ENCODE measurements at regions not wholly inside any gene's neighbourhood (a gene's known extent, or its start where the extent isn't known, plus 50 kb on each side); places are given as distances from the start of the nearest gene placed in this dataset.

- DNase-seq, result peak; percentile 25
Measured at GRCh38 chr4:38313175-38313574, 350.8 kb upstream of the KLF3 start.

DNA sequence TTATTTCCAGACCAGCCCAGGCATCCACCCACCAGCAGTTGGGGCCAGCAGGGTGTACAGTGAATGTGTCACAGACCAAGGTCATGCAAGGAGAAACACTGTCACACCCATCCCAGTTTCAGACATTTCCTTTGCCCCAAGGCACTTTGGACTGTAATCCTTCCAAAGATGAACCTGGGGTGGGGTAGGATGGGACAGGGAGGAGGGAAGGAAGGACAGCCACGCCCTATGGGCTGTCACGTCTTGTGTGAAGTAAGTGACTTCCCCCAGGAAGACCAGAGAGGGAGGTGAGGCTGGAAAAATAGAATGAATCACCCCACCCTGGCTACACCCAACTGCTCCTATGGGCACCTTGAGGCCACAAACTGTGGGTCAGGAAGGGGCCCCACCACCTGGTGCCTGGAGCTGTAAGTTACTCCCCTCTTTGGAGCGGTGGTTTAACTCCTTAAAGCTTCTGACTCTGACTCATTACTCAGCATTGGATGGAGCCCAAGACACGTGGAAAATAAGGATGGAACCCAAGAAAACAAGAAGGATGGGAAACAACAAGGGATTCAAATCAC, 349.9 kb upstream of the KLF3 start:
- no peak for DNase-seq

DNA sequence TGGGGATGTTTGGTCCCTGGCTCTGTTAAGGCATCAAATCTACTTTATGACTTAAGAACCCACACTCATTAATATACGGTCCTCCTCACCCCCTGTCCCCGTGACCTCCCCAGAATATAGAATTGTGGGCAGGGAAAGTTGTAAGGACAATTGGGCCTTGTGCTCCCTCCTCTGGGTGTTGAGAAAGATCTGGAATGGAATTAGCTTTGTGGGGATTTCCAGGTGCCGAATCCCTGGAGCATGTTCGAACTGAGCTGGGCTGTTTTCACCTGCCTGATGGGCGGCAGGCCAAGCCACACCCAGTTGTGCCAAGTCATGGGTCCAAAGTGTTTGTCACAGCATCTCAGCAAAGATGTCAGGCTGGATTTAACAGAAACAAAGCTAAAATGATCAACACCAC, 349.3 kb upstream of the KLF3 start:
- no peak for DNase-seq

DNA sequence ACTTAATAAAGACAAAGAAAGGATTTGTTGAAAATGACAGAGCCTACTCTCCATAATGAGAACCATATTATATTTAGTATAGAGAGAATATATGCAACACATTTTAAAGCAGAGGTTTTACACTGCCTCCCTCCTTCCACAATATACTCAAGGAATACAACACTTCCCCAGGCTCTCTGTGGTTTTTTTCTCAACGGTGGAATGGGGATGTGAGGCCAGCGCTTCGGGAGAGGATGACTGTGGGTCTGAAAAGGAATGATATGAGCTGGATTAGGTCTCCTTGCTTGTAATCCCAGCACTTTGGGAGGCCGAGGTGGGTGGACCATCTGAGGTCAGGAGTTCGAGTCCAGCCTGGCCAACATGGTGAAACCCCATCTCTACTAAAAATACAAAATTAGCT, 348.7 kb upstream of the KLF3 start:
- no peak for DNase-seq

GRCh38 chr4:38316045-38316444, 348.0 kb upstream of the KLF3 start:
- DNase-seq, result no peak

DNA sequence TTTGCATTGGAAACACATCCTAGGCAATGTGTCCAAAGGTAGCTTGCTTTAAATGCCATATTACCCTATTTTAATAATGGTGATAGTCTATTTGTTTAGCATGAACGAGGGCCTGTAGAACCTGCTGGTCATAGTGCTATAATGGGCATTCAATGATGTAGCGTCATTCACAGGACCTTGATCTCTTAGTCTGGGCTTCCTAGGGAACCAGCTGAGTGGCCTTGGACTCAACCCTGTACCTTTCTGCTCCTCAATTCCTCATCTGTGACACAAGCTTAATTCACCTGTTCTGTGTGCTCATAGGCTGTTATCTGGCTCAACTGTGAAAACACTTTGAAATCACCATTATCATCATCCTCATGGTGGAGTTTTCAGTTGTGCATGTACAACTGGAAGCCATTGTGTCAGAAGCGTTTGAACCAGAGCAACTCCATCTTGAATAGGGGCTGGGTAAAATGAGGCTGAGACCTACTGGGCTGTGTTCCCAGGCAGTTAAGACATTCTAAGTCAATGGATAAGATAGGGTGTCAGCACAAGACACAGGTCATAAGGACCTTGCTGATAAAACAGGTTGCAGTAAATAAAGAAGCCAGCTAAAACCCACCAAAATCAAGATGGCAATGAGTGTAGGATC, 346.8 kb upstream of the KLF3 start:
- DNase-seq, result no peak

GRCh38 chr4:38318737-38319455, 345.1 kb upstream of the KLF3 start:
- DNase-seq, result peak; percentile 89

DNA sequence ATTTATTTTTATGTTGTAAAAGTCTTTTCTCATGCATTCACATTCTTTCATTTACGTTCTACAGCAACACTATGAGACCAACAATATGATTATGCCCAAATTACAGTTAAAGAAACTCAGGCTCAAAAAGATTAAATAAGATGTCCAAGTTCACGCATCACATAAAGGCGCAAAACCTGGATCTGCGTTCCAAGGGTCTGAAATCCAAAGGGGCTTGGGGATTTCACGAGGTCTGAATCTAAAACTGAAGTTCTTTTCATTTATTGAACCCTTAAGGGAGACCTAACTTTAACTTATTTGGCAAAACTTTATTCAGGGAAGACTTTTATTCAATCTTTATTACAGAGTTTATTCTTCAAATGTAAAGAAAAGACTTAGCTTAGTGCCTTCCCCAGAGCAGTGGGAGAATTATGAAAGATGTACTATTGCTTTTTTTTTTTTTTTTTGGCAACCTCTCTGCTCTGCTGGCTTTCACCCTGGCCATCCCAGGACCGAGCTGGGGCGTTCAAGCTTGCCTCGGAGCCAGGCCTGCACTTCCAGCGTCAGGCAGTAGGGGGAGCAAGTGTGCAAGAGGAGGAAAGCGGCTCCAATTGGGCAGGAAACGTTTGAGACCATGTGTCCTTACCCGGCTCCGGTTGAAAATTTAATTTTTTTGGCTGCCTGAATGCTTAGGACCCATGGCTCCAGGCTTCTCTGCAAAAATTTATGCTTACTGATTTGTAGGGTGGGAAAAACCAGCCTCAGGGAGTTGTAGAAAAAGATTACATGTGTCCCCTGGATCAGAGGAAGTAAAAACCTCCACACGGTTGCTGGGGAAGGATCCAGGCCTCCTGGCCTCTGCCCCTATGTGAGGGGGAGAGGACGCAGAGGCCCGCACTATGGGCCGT, 344.3 kb upstream of the KLF3 start:
- DNase-seq, result peak; percentile 95

- no peak for DNase-seq
Measured at GRCh38 chr4:38320343-38320695, 343.7 kb upstream of the KLF3 start.

GRCh38 chr4:38320833-38321232, 343.2 kb upstream of the KLF3 start:
- no peak for DNase-seq

- no peak for DNase-seq
Measured at GRCh38 chr4:38322714-38323113, 341.3 kb upstream of the KLF3 start.

GRCh38 chr4:38323141-38323641, 340.8 kb upstream of the KLF3 start:
- DNase-seq, result no peak

- DNase-seq, result no peak
Measured at GRCh38 chr4:38324861-38325628, 339.0 kb upstream of the KLF3 start.

- no peak for DNase-seq
Measured at GRCh38 chr4:38325629-38325913, 338.4 kb upstream of the KLF3 start.

DNA sequence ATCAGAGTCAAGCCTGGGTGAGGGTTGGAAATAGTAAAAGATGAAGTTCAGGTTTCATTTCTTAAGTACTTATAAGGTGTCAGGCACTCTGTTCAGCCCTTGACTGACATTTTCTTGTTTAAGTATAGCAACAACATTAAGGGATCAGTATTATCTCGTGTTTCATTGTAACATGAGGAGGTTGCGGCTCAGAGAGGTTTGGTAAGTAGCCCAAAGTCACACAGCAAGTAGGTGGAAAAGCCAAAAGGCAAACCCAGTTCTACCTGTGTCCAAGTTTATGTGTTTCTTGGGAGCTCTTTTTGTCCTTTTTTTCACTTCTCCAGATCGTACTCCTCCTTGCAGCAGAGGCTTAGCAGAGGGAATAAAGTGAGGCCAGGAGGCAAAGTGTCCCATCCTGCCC, 337.5 kb upstream of the KLF3 start:
- no peak for DNase-seq

GRCh38 chr4:38327174-38327573, 336.8 kb upstream of the KLF3 start:
- DNase-seq, result no peak

GRCh38 chr4:38328989-38329729, 334.8 kb upstream of the KLF3 start:
- no peak for DNase-seq

DNA sequence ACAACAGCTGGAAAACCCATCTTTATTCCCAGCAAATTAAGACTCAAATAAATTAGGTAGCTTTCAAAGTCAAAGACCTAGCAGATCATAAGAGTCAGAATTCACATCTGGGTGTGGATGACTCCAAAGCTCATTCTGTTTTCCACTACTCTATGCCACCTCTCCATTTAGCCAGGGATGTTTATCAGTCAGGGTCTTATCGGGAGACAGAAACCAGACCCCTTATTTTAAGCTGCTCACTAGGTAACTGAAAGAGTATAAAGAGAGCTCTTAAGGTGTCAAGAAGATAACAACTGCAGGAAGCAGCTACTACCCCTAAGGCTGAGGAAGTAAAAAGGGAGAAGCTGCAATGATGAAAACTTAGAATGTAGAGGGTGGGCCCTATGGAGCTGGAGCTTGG, 333.7 kb upstream of the KLF3 start:
- DNase-seq, result no peak

DNA sequence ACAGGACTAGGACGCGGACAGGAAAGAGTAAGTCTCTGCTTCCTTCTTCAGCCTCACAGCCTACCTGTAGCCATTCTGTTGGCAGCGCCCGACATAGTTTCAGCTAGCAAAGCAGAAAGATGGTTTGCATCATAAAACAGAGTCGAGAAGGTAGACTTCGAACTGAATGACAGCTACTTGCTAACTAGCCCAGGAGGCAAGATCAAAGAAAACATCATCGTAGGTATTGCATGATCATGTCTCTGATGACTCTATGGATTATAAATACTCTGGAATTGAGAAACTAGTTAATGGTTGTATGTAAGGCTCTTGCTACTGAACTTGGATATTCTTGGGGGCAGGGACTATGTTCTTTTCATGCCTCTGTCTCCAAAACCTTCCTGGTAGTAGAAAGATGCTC, 333.1 kb upstream of the KLF3 start:
- no peak for DNase-seq

GRCh38 chr4:38332699-38333098, 331.3 kb upstream of the KLF3 start:
- no peak for DNase-seq

DNA sequence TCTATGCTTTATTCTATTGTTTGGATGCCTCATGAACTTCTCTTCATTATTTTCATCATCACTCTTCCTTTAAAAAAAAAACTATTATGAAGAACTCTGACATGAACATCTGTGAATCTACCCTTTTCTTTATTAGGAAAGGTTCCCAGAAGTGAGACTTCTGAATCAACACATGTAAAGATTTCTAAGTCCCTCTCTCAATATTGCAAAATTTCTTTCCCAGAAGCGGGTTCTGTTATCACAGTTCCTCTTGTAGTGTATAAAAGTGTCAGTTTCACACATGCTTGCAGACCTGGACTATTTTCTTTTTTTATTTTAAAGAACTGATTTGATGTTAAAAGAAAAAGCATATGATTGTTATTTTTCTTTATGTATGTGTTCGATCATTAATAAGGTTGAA, 330.8 kb upstream of the KLF3 start:
- DNase-seq, result no peak
